ENCODE measurements at regions not wholly inside any gene's neighbourhood (a gene's known extent, or its start where the extent isn't known, plus 50 kb on each side); places are given as distances from the start of the nearest gene placed in this dataset.
"Not testable (repeated sequence)": the region's sequence is repeated elsewhere in the genome, so short reads cannot be mapped to it uniquely, and the experiment has no call there.

- Histone ChIP-seq H3K4me1 (ENCODE audit: control insufficient read depth, insufficient read depth, low read length) (peaks cover 3% of the 10 kb centered on the region), H3K9ac (ENCODE audit: low read depth, low read length) (no peak overlapping the region), H3K4me3 (ENCODE audit: low read depth, low read length) (no peak overlapping the region), H3K9me3 (ENCODE audit: control insufficient read depth, insufficient read depth, low read length) (no peaks in the 10 kb centered on the region), H3K27me3 (ENCODE audit: control insufficient read depth, insufficient read depth, low read length) (no peaks in the 10 kb centered on the region), H3K36me3 (ENCODE audit: control insufficient read depth, insufficient read depth, low read length) (no peaks in the 10 kb centered on the region), H3K27ac (ENCODE audit: low read depth, low read length) (no peak overlapping the region)
Observed at GRCh38 chr13:47892374-47892773, 108.7 kb downstream of the SUCLA2 start.

- no peak overlapping the region for H3K4me3 ChIP-seq (ENCODE audit: low read depth, low read length)
- no peak overlapping the region for H3K27ac ChIP-seq (ENCODE audit: low read depth, low read length)
- no peaks in the 10 kb centered on the region for H3K36me3 ChIP-seq (ENCODE audit: control insufficient read depth, insufficient read depth, low read length)
- no peaks in the 10 kb centered on the region for H3K9me3 ChIP-seq (ENCODE audit: control insufficient read depth, insufficient read depth, low read length)
- no peaks in the 10 kb centered on the region for H3K27me3 ChIP-seq (ENCODE audit: control insufficient read depth, insufficient read depth, low read length)
- H3K4me1 ChIP-seq (ENCODE audit: control insufficient read depth, insufficient read depth, low read length): no peaks in the 10 kb centered on the region
- H3K9ac ChIP-seq (ENCODE audit: low read depth, low read length): no peak overlapping the region
Observed at GRCh38 chr13:47890146-47890814, 110.8 kb downstream of the SUCLA2 start.

- H3K27ac ChIP-seq (ENCODE audit: low read depth, low read length): no peak overlapping the region
- H3K36me3 ChIP-seq (ENCODE audit: control insufficient read depth, insufficient read depth, low read length): no peaks in the 10 kb centered on the region
- no peaks in the 10 kb centered on the region for H3K9me3 ChIP-seq (ENCODE audit: control insufficient read depth, insufficient read depth, low read length)
- H3K4me3 ChIP-seq (ENCODE audit: low read depth, low read length): no peak overlapping the region
- no peak overlapping the region for H3K9ac ChIP-seq (ENCODE audit: low read depth, low read length)
- H3K4me1 ChIP-seq (ENCODE audit: control insufficient read depth, insufficient read depth, low read length): no peaks in the 10 kb centered on the region
- no peaks in the 10 kb centered on the region for H3K27me3 ChIP-seq (ENCODE audit: control insufficient read depth, insufficient read depth, low read length)
Observed at GRCh38 chr13:47886314-47886713, 114.8 kb downstream of the SUCLA2 start.

GRCh38 chr13:47875201-47875600 is 125.9 kb downstream of the SUCLA2 start:
- Histone ChIP-seq H3K9ac (ENCODE audit: low read depth, low read length) (no peak overlapping the region), H3K27ac (ENCODE audit: low read depth, low read length) (no peak overlapping the region), H3K9me3 (ENCODE audit: control insufficient read depth, insufficient read depth, low read length) (peaks cover 27% of the 10 kb centered on the region), H3K27me3 (ENCODE audit: control insufficient read depth, insufficient read depth, low read length) (no peaks in the 10 kb centered on the region), H3K36me3 (ENCODE audit: control insufficient read depth, insufficient read depth, low read length) (no peaks in the 10 kb centered on the region), H3K4me3 (ENCODE audit: low read depth, low read length) (no peak overlapping the region), H3K4me1 (ENCODE audit: control insufficient read depth, insufficient read depth, low read length) (no peaks in the 10 kb centered on the region)

- H3K4me3 ChIP-seq (ENCODE audit: low read depth, low read length); H3K4me1 ChIP-seq (ENCODE audit: control insufficient read depth, insufficient read depth, low read length); H3K27me3 ChIP-seq (ENCODE audit: control insufficient read depth, insufficient read depth, low read length); H3K9ac ChIP-seq (ENCODE audit: low read depth, low read length); H3K27ac ChIP-seq (ENCODE audit: low read depth, low read length); H3K36me3 ChIP-seq (ENCODE audit: control insufficient read depth, insufficient read depth, low read length): not testable (repeated sequence)
- H3K9me3 ChIP-seq (ENCODE audit: control insufficient read depth, insufficient read depth, low read length): peaks cover 27% of the 10 kb centered on the region
Observed at GRCh38 chr13:47873987-47874386, 127.1 kb downstream of the SUCLA2 start.

GRCh38 chr13:47873319-47873718 is 127.8 kb downstream of the SUCLA2 start:
- not testable (repeated sequence) for H3K36me3 ChIP-seq (ENCODE audit: control insufficient read depth, insufficient read depth, low read length); H3K27ac ChIP-seq (ENCODE audit: low read depth, low read length); H3K27me3 ChIP-seq (ENCODE audit: control insufficient read depth, insufficient read depth, low read length); H3K9ac ChIP-seq (ENCODE audit: low read depth, low read length); H3K4me3 ChIP-seq (ENCODE audit: low read depth, low read length); H3K4me1 ChIP-seq (ENCODE audit: control insufficient read depth, insufficient read depth, low read length)
- H3K9me3 ChIP-seq (ENCODE audit: control insufficient read depth, insufficient read depth, low read length): peaks cover 27% of the 10 kb centered on the region

GRCh38 chr13:47869776-47870175 is 131.3 kb downstream of the SUCLA2 start:
- Histone ChIP-seq H3K9me3 (ENCODE audit: control insufficient read depth, insufficient read depth, low read length) (peaks cover 27% of the 10 kb centered on the region), H3K27ac (ENCODE audit: low read depth, low read length) (no peak overlapping the region), H3K4me3 (ENCODE audit: low read depth, low read length) (no peak overlapping the region), H3K36me3 (ENCODE audit: control insufficient read depth, insufficient read depth, low read length) (no peaks in the 10 kb centered on the region), H3K27me3 (ENCODE audit: control insufficient read depth, insufficient read depth, low read length) (no peaks in the 10 kb centered on the region), H3K9ac (ENCODE audit: low read depth, low read length) (no peak overlapping the region), H3K4me1 (ENCODE audit: control insufficient read depth, insufficient read depth, low read length) (no peaks in the 10 kb centered on the region)

GRCh38 chr13:47865883-47866282 is 135.2 kb downstream of the SUCLA2 start:
- H3K27ac ChIP-seq (ENCODE audit: low read depth, low read length): no peak overlapping the region
- no peak overlapping the region for H3K4me3 ChIP-seq (ENCODE audit: low read depth, low read length)
- no peaks in the 10 kb centered on the region for H3K27me3 ChIP-seq (ENCODE audit: control insufficient read depth, insufficient read depth, low read length)
- no peak overlapping the region for H3K9ac ChIP-seq (ENCODE audit: low read depth, low read length)
- H3K4me1 ChIP-seq (ENCODE audit: control insufficient read depth, insufficient read depth, low read length): no peaks in the 10 kb centered on the region
- H3K36me3 ChIP-seq (ENCODE audit: control insufficient read depth, insufficient read depth, low read length): no peaks in the 10 kb centered on the region
- H3K9me3 ChIP-seq (ENCODE audit: control insufficient read depth, insufficient read depth, low read length): no peaks in the 10 kb centered on the region

- H3K9me3 ChIP-seq (ENCODE audit: control insufficient read depth, insufficient read depth, low read length): no peaks in the 10 kb centered on the region
- no peak overlapping the region for H3K4me3 ChIP-seq (ENCODE audit: low read depth, low read length)
- no peak overlapping the region for H3K27ac ChIP-seq (ENCODE audit: low read depth, low read length)
- H3K27me3 ChIP-seq (ENCODE audit: control insufficient read depth, insufficient read depth, low read length): no peaks in the 10 kb centered on the region
- no peak overlapping the region for H3K9ac ChIP-seq (ENCODE audit: low read depth, low read length)
- no peaks in the 10 kb centered on the region for H3K36me3 ChIP-seq (ENCODE audit: control insufficient read depth, insufficient read depth, low read length)
- H3K4me1 ChIP-seq (ENCODE audit: control insufficient read depth, insufficient read depth, low read length): no peaks in the 10 kb centered on the region; the same call in 1 of the 2 replicates
Observed at GRCh38 chr13:47862841-47863240, 138.2 kb downstream of the SUCLA2 start.

GRCh38 chr13:47859165-47859564 is 141.9 kb downstream of the SUCLA2 start:
- H3K27ac ChIP-seq (ENCODE audit: low read depth, low read length): no peak overlapping the region

GRCh38 chr13:47858042-47859025 is 142.7 kb downstream of the SUCLA2 start:
- Histone ChIP-seq H3K4me1 (ENCODE audit: control insufficient read depth, insufficient read depth, low read length) (no peaks in the 10 kb centered on the region; the same call in 1 of the 2 replicates), H3K9ac (ENCODE audit: low read depth, low read length) (no peak overlapping the region), H3K27me3 (ENCODE audit: control insufficient read depth, insufficient read depth, low read length) (no peaks in the 10 kb centered on the region), H3K9me3 (ENCODE audit: control insufficient read depth, insufficient read depth, low read length) (no peaks in the 10 kb centered on the region), H3K36me3 (ENCODE audit: control insufficient read depth, insufficient read depth, low read length) (no peaks in the 10 kb centered on the region), H3K27ac (ENCODE audit: low read depth, low read length) (no peak overlapping the region), H3K4me3 (ENCODE audit: low read depth, low read length) (no peak overlapping the region)

More at GRCh38 chr13:47859165-47859564, 141.9 kb downstream of the SUCLA2 start:
- Histone ChIP-seq H3K36me3 (ENCODE audit: control insufficient read depth, insufficient read depth, low read length) (no peaks in the 10 kb centered on the region), H3K9ac (ENCODE audit: low read depth, low read length) (no peak overlapping the region), H3K9me3 (ENCODE audit: control insufficient read depth, insufficient read depth, low read length) (no peaks in the 10 kb centered on the region), H3K4me3 (ENCODE audit: low read depth, low read length) (no peak overlapping the region), H3K27me3 (ENCODE audit: control insufficient read depth, insufficient read depth, low read length) (no peaks in the 10 kb centered on the region), H3K4me1 (ENCODE audit: control insufficient read depth, insufficient read depth, low read length) (no peaks in the 10 kb centered on the region; the same call in 1 of the 2 replicates)
